AG08396 (cell line): ENCODE measurements at regions not wholly inside any gene's neighbourhood (a gene's known extent, or its start where the extent isn't known, plus 50 kb on each side); places are given as distances from the start of the nearest gene placed in this dataset.

Source experiments
- DNase-seq: peaks from one replicate; pipeline ENCODE4 v3.0.0; 2012; ENCODE audit warnings: low spot score, mixed read lengths

- no peak for DNase-seq
Measured at GRCh38 chr3:71881732-71882131, 96.8 kb upstream of the PROK2 start.

- no peak for DNase-seq
Measured at GRCh38 chr3:71881041-71881440, 96.1 kb upstream of the PROK2 start.

- DNase-seq = no peak
Measured at GRCh38 chr3:71879089-71879488, 94.1 kb upstream of the PROK2 start.

- DNase-seq = no peak
Measured at GRCh38 chr3:71876135-71877105, 91.5 kb upstream of the PROK2 start.

GRCh38 chr3:71875461-71875947 is 90.6 kb upstream of the PROK2 start:
- peak; percentile 77 for DNase-seq

- DNase-seq = no peak
Measured at GRCh38 chr3:71874618-71875017, 89.7 kb upstream of the PROK2 start.

- no peak for DNase-seq
Measured at GRCh38 chr3:71873093-71873611, 88.2 kb upstream of the PROK2 start.

- DNase-seq = no peak
Measured at GRCh38 chr3:71872256-71872655, 87.3 kb upstream of the PROK2 start.

- no peak for DNase-seq
Measured at GRCh38 chr3:71870966-71871512, 86.1 kb upstream of the PROK2 start.

GRCh38 chr3:71868876-71869275 is 83.9 kb upstream of the PROK2 start:
- no peak for DNase-seq

GRCh38 chr3:71865727-71866126 is 80.8 kb upstream of the PROK2 start:
- DNase-seq = no peak

- no peak for DNase-seq
Measured at GRCh38 chr3:71863563-71864190, 78.7 kb upstream of the PROK2 start.

- DNase-seq = no peak
Measured at GRCh38 chr3:71862371-71863140, 77.6 kb upstream of the PROK2 start.

- no peak for DNase-seq
Measured at GRCh38 chr3:71859123-71859519, 74.2 kb upstream of the PROK2 start.

- DNase-seq = no peak
Measured at GRCh38 chr3:71858503-71859122, 73.7 kb upstream of the PROK2 start.

GRCh38 chr3:71857956-71858355 is 73.0 kb upstream of the PROK2 start:
- DNase-seq = no peak

- DNase-seq = no peak
Measured at GRCh38 chr3:71854706-71855105, 69.8 kb upstream of the PROK2 start.

GRCh38 chr3:71854096-71854495 is 69.1 kb upstream of the PROK2 start:
- no peak for DNase-seq

- no peak for DNase-seq
Measured at GRCh38 chr3:71851878-71852277, 66.9 kb upstream of the PROK2 start.

GRCh38 chr3:71850654-71851053 is 65.7 kb upstream of the PROK2 start:
- DNase-seq = no peak

- no peak for DNase-seq
Measured at GRCh38 chr3:71849681-71850080, 64.7 kb upstream of the PROK2 start.
